ENCODE measurements at regions not wholly inside any gene's neighbourhood (a gene's known extent, or its start where the extent isn't known, plus 50 kb on each side); places are given as distances from the start of the nearest gene placed in this dataset.

DNA sequence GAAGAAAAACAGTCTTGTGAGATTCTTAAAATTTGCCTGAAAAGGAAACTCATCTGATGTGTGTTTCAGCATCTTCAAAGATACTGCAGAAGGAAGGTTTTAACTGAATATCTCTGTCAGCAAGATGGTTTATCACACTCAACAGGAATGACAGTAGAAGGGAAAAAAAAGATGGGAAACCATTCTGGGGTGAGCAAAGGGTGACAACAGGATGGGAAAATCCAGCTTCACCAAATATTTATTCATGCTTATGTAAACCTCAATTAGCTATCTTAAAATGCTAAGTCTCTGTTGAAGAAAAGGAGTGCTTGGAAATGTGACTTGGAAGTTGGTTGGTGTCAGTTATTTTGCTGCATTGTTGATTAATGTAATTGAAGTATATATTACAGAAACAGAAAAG is 82.2 kb downstream of the FZD1 start:
- H4K20me1 ChIP-seq (ENCODE audit: insufficient read depth, low read length), result no peaks in the 10 kb centered on the region
- peak overlapping the region; percentile 7; the same call in 1 of the 2 replicates for H3K4me2 ChIP-seq (ENCODE audit: low read length)
- H3K27me3 ChIP-seq (ENCODE audit: insufficient read depth, low read length), result no peaks in the 10 kb centered on the region
- no peaks in the 10 kb centered on the region for H3K79me2 ChIP-seq (ENCODE audit: insufficient read depth, low read length)
- no peaks in the 10 kb centered on the region for H3K9me3 ChIP-seq (ENCODE audit: low read length)
- H3F3A ChIP-seq (ENCODE audit: insufficient read depth, low read length), result no peaks in the 10 kb centered on the region
- no peak overlapping the region for H3K4me3 ChIP-seq (ENCODE audit: low read depth, low read length, poor library complexity, severe bottlenecking)
- no peak for TF ChIP-seq EZH2 (IDR thresholded peaks at IDR 0.05; ENCODE audit: borderline replicate concordance, low read length)
- TF ChIP-seq, protein P1, sequence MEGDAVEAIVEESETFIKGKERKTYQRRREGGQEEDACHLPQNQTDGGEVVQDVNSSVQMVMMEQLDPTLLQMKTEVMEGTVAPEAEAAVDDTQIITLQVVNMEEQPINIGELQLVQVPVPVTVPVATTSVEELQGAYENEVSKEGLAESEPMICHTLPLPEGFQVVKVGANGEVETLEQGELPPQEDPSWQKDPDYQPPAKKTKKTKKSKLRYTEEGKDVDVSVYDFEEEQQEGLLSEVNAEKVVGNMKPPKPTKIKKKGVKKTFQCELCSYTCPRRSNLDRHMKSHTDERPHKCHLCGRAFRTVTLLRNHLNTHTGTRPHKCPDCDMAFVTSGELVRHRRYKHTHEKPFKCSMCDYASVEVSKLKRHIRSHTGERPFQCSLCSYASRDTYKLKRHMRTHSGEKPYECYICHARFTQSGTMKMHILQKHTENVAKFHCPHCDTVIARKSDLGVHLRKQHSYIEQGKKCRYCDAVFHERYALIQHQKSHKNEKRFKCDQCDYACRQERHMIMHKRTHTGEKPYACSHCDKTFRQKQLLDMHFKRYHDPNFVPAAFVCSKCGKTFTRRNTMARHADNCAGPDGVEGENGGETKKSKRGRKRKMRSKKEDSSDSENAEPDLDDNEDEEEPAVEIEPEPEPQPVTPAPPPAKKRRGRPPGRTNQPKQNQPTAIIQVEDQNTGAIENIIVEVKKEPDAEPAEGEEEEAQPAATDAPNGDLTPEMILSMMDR (IDR thresholded peaks at IDR 0.05; ENCODE audit: low read length), result no peak
- no peak overlapping the region; the same call in 1 of the 2 replicates for H3K9ac ChIP-seq (ENCODE audit: low read length)
- no peaks in the 10 kb centered on the region for H3K36me3 ChIP-seq (ENCODE audit: insufficient read depth, low read length)
- H2AFZ ChIP-seq (ENCODE audit: low read length), result no peak overlapping the region
- H3K27ac ChIP-seq (ENCODE audit: low read depth, low read length, poor library complexity, severe bottlenecking), result peak overlapping the region; percentile 96
- no peaks in the 10 kb centered on the region for H3K9me2 ChIP-seq (ENCODE audit: low read depth, low read length)
- peaks cover 76% of the 10 kb centered on the region for H3K4me1 ChIP-seq (ENCODE audit: insufficient read depth, low read length, severe bottlenecking)

DNA sequence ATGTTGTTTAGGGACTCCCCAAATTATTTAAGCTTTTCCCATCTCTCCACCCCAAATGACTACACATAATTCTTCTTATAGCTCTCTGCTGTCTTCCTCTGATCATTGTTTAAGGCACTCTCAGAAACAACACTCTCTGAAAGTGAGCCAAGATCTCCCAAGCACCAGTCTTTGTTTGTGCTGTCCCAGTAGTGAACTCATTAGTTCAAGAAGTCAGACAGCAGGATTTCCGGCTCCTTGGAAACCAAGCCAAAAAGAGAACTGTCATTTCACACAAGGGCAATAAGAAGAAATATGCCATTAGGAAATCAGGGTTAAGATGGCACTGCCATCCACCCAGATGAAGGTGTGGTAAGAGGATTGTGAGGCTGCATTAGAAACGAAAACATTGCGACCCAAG is 83.1 kb downstream of the FZD1 start:
- Histone ChIP-seq H3K36me3 (ENCODE audit: insufficient read depth, low read length) (no peaks in the 10 kb centered on the region), H3K27ac (ENCODE audit: low read depth, low read length, poor library complexity, severe bottlenecking) (peak overlapping the region; percentile 96), H3K9ac (ENCODE audit: low read length) (no peak overlapping the region), H3K9me2 (ENCODE audit: low read depth, low read length) (no peaks in the 10 kb centered on the region), H3K27me3 (ENCODE audit: insufficient read depth, low read length) (no peaks in the 10 kb centered on the region), H3K4me3 (ENCODE audit: low read depth, low read length, poor library complexity, severe bottlenecking) (no peak overlapping the region), H3K4me1 (ENCODE audit: insufficient read depth, low read length, severe bottlenecking) (peaks cover 83% of the 10 kb centered on the region), H3K4me2 (ENCODE audit: low read length) (no peak overlapping the region), H3K79me2 (ENCODE audit: insufficient read depth, low read length) (no peaks in the 10 kb centered on the region), H3F3A (ENCODE audit: insufficient read depth, low read length) (no peaks in the 10 kb centered on the region), H2AFZ (ENCODE audit: low read length) (no peak overlapping the region), H4K20me1 (ENCODE audit: insufficient read depth, low read length) (no peaks in the 10 kb centered on the region), H3K9me3 (ENCODE audit: low read length) (no peaks in the 10 kb centered on the region)
- TF ChIP-seq, protein P1 (IDR thresholded peaks at IDR 0.05; ENCODE audit: low read length), result no peak
- no peak for TF ChIP-seq EZH2 (IDR thresholded peaks at IDR 0.05; ENCODE audit: borderline replicate concordance, low read length)

DNA sequence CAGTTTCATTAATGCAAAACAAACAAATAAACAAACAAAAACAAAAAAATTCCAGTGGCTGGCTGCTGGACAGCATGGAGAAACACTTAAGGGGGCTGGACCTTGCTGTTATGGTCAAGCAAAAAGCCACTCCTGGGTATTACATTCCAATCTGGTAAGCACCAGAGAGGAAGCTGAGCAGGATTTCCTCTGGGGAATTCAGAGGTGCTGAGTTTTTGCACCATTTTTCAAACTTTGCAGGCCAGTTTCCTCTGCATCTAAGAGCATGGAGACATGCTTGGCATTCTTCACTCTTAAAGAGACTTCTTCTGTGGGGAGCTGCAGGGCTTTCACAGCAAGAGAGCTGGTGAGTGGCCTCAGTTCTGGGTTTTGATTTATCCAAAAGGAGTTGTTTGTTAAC is 84.5 kb downstream of the FZD1 start:
- H3K27me3 ChIP-seq (ENCODE audit: insufficient read depth, low read length), result no peaks in the 10 kb centered on the region
- H3K4me2 ChIP-seq (ENCODE audit: low read length), result no peak overlapping the region
- H3K4me1 ChIP-seq (ENCODE audit: insufficient read depth, low read length, severe bottlenecking), result peaks cover 72% of the 10 kb centered on the region
- H3K4me3 ChIP-seq (ENCODE audit: low read depth, low read length, poor library complexity, severe bottlenecking), result no peak overlapping the region
- H3K9me3 ChIP-seq (ENCODE audit: low read length), result no peaks in the 10 kb centered on the region
- TF ChIP-seq, protein P1 (IDR thresholded peaks at IDR 0.05; ENCODE audit: low read length), result no peak
- TF ChIP-seq EZH2 (IDR thresholded peaks at IDR 0.05; ENCODE audit: borderline replicate concordance, low read length), result no peak
- H3K36me3 ChIP-seq (ENCODE audit: insufficient read depth, low read length), result no peaks in the 10 kb centered on the region
- peak overlapping the region; percentile 18 for H3K27ac ChIP-seq (ENCODE audit: low read depth, low read length, poor library complexity, severe bottlenecking)
- H3K9me2 ChIP-seq (ENCODE audit: low read depth, low read length), result no peaks in the 10 kb centered on the region
- H3K9ac ChIP-seq (ENCODE audit: low read length), result no peak overlapping the region
- no peaks in the 10 kb centered on the region for H3F3A ChIP-seq (ENCODE audit: insufficient read depth, low read length)
- H4K20me1 ChIP-seq (ENCODE audit: insufficient read depth, low read length), result no peaks in the 10 kb centered on the region
- H2AFZ ChIP-seq (ENCODE audit: low read length), result no peak overlapping the region
- H3K79me2 ChIP-seq (ENCODE audit: insufficient read depth, low read length), result no peaks in the 10 kb centered on the region

Measured in OCI-LY1 (cell line).